ENCODE measurements at regions not wholly inside any gene's neighbourhood (a gene's known extent, or its start where the extent isn't known, plus 50 kb on each side); places are given as distances from the start of the nearest gene placed in this dataset.

DNA sequence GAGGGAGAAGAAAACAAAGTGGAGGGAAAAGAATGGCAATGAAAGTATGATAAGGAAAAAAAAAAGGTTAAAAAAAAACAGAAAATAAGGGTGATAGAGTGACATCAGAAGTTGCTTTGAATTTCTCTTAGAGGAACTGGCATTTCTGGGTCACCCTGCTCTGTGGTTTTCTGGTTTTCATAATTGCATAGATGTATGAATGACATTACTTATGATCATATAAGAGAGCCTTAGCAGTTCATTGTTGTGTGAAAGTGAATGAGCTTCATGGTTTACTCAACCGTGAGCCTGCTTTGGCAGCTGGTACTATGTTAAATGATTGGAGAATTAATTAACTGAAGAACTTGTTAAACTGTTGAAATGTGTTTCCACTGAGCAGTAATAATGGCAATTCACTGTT is 336.4 kb upstream of the FBXO33 start:
- no peak for DNase-seq (ENCODE audit: low read depth in 2 of 2)
- no peak overlapping the region for H3K4me3 ChIP-seq (replicated peaks in 1 of 2; ENCODE audit: low read depth in 2 of 2, low read length in 2 of 2)
- TF ChIP-seq, protein P1, sequence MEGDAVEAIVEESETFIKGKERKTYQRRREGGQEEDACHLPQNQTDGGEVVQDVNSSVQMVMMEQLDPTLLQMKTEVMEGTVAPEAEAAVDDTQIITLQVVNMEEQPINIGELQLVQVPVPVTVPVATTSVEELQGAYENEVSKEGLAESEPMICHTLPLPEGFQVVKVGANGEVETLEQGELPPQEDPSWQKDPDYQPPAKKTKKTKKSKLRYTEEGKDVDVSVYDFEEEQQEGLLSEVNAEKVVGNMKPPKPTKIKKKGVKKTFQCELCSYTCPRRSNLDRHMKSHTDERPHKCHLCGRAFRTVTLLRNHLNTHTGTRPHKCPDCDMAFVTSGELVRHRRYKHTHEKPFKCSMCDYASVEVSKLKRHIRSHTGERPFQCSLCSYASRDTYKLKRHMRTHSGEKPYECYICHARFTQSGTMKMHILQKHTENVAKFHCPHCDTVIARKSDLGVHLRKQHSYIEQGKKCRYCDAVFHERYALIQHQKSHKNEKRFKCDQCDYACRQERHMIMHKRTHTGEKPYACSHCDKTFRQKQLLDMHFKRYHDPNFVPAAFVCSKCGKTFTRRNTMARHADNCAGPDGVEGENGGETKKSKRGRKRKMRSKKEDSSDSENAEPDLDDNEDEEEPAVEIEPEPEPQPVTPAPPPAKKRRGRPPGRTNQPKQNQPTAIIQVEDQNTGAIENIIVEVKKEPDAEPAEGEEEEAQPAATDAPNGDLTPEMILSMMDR (IDR thresholded peaks at IDR 0.05; ENCODE audit: low read depth, low read length), result no peak

DNA sequence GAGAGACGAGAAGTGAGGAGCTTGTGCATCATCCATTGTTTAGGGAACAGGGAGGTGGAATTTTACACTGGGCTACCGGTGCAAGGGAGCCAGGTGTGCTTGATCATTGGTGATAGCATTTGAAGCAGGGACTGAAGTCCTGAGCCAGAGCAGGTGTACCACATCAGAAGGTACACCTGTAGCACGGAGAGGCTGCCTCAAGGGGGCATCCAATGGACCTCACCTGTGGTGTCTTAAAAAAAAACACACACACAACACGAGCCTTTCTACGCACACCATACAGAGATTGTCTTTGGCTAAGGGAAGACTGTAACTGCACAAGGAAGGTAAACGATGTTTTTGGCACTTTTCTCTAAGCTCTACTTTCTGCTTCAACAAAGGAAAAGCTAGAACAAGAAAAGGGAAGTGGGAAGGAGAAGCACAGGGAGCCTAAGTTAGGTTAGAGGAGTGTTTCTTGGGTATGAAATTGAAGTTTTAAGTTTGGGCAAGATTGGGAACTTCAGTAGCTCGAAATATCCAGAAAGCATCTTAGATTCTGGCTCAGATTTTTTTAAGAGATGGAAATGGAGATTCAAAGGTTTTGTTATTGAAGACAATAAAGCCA is 334.3 kb upstream of the FBXO33 start:
- DNase-seq (ENCODE audit: low read depth in 2 of 2), result no peak
- TF ChIP-seq, protein P1 (IDR thresholded peaks at IDR 0.05; ENCODE audit: low read depth, low read length), result no peak
- H3K4me3 ChIP-seq (replicated peaks in 1 of 2; ENCODE audit: low read depth in 2 of 2, low read length in 2 of 2), result no peak overlapping the region

DNA sequence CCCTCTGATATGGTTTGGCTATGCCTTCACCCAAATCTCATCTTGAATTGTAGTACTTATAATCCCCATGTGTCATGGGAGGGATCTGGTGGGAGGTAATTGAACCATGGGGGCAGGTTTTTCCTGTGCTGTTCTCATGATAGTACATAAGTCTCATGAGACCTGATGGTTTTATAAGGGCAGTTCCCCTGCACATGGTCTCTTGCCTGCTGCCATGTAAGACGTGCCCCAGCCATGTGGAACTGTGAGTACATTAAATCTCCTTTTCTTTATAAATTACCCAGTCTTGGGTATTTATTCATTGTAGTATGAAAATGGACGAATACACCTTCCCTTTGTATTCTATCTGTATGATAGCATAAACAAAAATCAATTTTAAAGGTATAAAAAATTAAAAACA is 333.4 kb upstream of the FBXO33 start:
- TF ChIP-seq, protein P1 (IDR thresholded peaks at IDR 0.05; ENCODE audit: low read depth, low read length), result no peak
- no peak for DNase-seq (ENCODE audit: low read depth in 2 of 2)

DNA sequence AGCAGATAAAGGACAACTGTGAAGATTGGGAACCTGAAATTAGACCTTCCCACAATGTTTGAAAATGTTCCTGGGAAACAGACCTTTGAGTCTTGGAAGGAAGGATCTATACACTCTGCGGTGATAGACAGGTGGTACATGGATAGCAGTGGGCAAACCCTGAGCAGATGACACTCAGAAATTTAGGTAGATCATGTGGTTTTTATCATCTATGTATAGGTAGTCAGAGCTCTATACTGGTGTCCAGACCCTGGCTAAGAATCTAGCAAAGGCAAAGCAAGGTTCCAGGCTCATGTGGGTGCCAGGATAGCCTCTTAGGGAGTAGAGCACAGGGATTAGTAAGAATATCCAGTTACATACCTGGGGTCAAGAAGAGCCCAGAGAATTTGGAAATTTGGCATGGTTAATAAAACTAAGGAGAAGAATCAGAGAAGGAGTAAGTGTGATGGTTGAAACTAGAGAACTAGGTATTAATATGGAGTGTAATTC is 331.2 kb upstream of the FBXO33 start:
- TF ChIP-seq, protein P1 (IDR thresholded peaks at IDR 0.05; ENCODE audit: low read depth, low read length), result no peak

More for the DNA sequence above, 333.4 kb upstream of the FBXO33 start:
- H3K4me3 ChIP-seq (replicated peaks in 1 of 2; ENCODE audit: low read depth in 2 of 2, low read length in 2 of 2), result no peak overlapping the region

DNA sequence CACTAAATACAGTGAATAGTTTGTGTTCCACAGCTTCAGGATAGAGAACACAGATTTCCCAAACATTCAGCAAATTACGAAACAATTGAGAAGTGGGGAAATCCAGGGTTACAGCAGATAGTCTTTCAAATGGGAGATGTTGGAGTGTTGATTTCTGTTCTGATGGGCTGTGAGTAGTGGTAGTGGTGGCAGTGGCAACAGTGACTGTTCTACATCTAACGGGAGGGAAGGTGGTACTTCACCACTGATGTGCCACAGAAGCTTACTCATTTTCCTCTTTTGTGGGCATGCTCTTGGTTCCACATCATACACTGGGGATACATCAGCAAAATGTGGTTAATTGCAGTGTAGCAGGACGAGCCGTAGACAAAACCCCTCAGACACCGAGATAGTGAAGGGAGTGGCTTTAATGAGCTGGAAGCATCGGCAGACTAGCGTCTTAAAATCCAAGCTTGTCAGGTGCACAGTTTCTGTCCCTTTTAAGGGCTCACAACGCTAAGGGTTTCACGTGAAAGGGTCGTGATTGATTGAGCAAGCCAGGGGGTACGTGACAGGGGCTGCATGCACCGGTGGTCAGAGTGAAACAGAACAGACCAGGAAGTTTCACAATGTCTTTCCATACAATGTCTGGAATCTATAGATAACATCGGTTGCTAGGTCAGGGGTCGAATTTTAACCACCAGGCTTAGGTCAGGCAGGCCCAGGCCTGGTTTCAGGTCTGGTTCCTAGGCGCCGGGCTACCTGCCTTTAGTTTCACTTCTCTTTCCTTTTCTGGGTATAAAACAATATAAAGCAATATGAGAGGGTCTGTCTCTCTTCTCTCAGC is 330.6 kb upstream of the FBXO33 start:
- H3K4me3 ChIP-seq (replicated peaks in 1 of 2; ENCODE audit: low read depth in 2 of 2, low read length in 2 of 2), result no peak overlapping the region
- TF ChIP-seq, protein P1 (IDR thresholded peaks at IDR 0.05; ENCODE audit: low read depth, low read length), result no peak
- no peak for DNase-seq (ENCODE audit: low read depth in 2 of 2)

More for the DNA sequence above, 331.2 kb upstream of the FBXO33 start:
- no peak for DNase-seq (ENCODE audit: low read depth in 2 of 2)
- H3K4me3 ChIP-seq (replicated peaks in 1 of 2; ENCODE audit: low read depth in 2 of 2, low read length in 2 of 2), result no peak overlapping the region

DNA sequence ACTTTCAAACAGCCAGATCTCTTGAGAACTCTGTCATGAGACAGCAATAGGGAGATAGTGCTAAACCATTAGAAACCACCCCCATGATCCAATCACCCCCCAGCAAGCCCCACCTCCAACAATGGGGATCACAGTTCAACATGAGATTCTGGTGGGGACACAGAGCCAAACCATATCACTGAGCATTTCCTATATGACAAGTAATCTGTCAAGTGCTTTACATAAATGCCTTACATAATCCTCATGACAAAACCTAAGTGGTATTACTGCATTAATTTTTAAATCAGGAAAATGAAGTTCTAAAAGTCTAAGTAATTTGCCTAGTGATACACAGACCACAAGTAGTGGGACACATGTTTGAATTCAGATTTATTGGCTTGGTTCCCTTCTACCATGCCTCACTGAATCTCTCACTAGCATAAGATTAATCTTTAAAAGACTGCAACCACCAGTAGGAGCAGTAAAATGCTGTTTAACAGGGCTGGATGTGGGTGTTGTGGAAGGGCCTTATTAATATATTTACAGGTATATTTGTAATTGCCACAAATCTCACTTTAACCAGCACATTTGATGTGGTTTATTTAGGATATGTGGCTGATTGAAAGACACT is 323.1 kb upstream of the FBXO33 start:
- no peak overlapping the region for H3K4me3 ChIP-seq (replicated peaks in 1 of 2; ENCODE audit: low read depth in 2 of 2, low read length in 2 of 2)
- TF ChIP-seq, protein P1 (IDR thresholded peaks at IDR 0.05; ENCODE audit: low read depth, low read length), result no peak
- DNase-seq (ENCODE audit: low read depth in 2 of 2), result no peak

All from cardiac fibroblast (primary cell).